Tibial nerve (tissue), 4 donors: ENCODE measurements at regions not wholly inside any gene's neighbourhood (a gene's known extent, or its start where the extent isn't known, plus 50 kb on each side); places are given as distances from the start of the nearest gene placed in this dataset.
A peak's percentile ranks its signal among the peaks of the same experiment; 100 is the strongest.

Experiments
- DNase-seq, 2 donors: peaks; one replicate each; pipeline ENCODE4 v3.0.0-alpha.2; 2019; ENCODE audit warnings: low spot score in 2 of 2
- H3K27ac ChIP-seq, 4 donors: fragments of 200-600 bp; sonication (generic) in 3 of 4; one replicate each; pipeline ENCODE4 v1.5.1; 2017 to 2019; ENCODE audit warnings: mild to moderate bottlenecking in 1 of 4
- H3K27me3 ChIP-seq, 2 donors: fragments of 200-600 bp; sonication (generic) in 1 of 2; one replicate each; pipeline versions ENCODE4 v1.5.1 to v1.6.0; 2017 to 2019
- H3K36me3 ChIP-seq, 3 donors: fragments of 200-600 bp; sonication (generic); one replicate each; pipeline ENCODE4 v1.5.1; 2018 to 2019
- H3K4me1 ChIP-seq, 4 donors: fragments of 200-600 bp; sonication (generic) in 3 of 4; one replicate each; pipeline ENCODE4 v1.5.1; 2017 to 2019
- H3K4me3 ChIP-seq, 4 donors: fragments of 200-600 bp; sonication (generic) in 3 of 4; one replicate each; pipeline ENCODE4 v1.5.1; 2017 to 2019; ENCODE audit warnings: mild to moderate bottlenecking in 1 of 4, moderate library complexity in 1 of 4
- H3K9me3 ChIP-seq, 4 donors: fragments of 200-600 bp; sonication (generic) in 3 of 4; one replicate each; pipeline ENCODE4 v1.5.1; 2017 to 2019
- EP300 ChIP-seq, 2 donors: sonication (generic); formaldehyde crosslinking; IDR thresholded peaks; one replicate each; pipeline ENCODE4 v1.6.1; 2017; ENCODE audit warnings: antibody characterized with exemption in 2 of 2, mild to moderate bottlenecking in 1 of 2
- POLR2A ChIP-seq, 2 donors: fragments of 450-650 bp; IDR thresholded peaks; one replicate each; pipeline ENCODE4 v1.6.1; 2017; ENCODE audit warnings: antibody characterized with exemption in 2 of 2, mild to moderate bottlenecking in 2 of 2, moderate library complexity in 2 of 2
- WGBS, 2 donors: methylation state at CpG; one replicate each; pipeline ENCODE4 v1.1.5; 2018; 5-methylcytosine and 5-hydroxymethylcytosine counted together
- TF ChIP-seq, protein P1 (sequence below), 5 experiments: fragments of 200-600 bp in 3 of 5; fragments of 450-650 bp in 2 of 5; sonication (generic) in 3 of 5; IDR thresholded peaks; one replicate each; pipeline ENCODE4 v1.5.1; 2016 to 2019; ENCODE audit warnings: antibody characterized with exemption in 5 of 5, mild to moderate bottlenecking in 3 of 5, moderate library complexity in 2 of 5

DNA sequence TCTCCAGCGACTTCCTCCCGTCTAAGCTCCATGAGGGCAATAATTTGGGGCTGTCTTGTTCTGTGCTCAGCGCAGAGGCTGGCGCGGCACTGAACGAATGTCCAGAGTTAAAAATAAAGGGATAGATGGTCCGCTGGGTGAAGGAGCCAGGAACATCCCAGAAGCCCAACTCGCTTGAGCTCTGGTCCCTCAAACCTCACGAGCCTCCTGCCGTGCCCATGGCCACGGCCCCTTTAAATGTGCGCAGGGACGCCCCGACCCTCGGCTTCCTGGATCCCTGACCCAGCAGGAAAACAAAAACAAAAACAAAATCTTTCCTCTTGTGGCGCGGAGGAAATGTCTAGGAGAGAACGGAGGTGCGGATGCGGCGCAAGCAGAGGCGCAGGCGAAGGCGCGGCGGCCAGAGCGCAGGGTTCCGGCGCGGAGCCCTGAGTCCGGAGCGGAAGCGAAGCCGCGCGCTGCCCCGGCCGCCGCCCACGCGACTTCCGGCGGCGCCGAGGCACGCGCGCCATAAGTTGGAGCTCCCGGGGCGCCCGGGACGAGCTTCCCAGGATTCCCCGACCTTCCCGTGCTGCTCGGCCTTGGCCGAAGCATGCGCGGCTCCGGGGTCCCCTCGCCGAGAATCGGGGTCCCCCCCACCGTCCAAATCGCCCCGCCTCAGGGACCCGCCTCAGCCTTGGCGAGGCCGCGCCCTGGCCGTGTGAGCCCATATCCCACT, 52.9 kb upstream of the WNT7A start:
- peak overlapping the region in 3 of 4 donors; percentile 21 to 49 (median 32) for H3K4me3 ChIP-seq
- H3K27ac ChIP-seq = peak overlapping the region in 1 of 4 donors; percentile 9
- 16 to 21% methylated on average over 67 of the region's 70 CpGs for WGBS, 2 donors
- H3K9me3 ChIP-seq = peaks cover 0 to 64% (median 0%) of the 10 kb centered on the region in 4 donors
- H3K27me3 ChIP-seq = no peaks in the 10 kb centered on the region
- DNase-seq = no peak
- peaks cover 0 to 5% (median 0%) of the 10 kb centered on the region in 4 donors for H3K4me1 ChIP-seq
- no peak for TF ChIP-seq EP300 (IDR thresholded peaks at IDR 0.05)
- no peak for TF ChIP-seq POLR2A (IDR thresholded peaks at IDR 0.05)
- TF ChIP-seq, protein P1, sequence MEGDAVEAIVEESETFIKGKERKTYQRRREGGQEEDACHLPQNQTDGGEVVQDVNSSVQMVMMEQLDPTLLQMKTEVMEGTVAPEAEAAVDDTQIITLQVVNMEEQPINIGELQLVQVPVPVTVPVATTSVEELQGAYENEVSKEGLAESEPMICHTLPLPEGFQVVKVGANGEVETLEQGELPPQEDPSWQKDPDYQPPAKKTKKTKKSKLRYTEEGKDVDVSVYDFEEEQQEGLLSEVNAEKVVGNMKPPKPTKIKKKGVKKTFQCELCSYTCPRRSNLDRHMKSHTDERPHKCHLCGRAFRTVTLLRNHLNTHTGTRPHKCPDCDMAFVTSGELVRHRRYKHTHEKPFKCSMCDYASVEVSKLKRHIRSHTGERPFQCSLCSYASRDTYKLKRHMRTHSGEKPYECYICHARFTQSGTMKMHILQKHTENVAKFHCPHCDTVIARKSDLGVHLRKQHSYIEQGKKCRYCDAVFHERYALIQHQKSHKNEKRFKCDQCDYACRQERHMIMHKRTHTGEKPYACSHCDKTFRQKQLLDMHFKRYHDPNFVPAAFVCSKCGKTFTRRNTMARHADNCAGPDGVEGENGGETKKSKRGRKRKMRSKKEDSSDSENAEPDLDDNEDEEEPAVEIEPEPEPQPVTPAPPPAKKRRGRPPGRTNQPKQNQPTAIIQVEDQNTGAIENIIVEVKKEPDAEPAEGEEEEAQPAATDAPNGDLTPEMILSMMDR (IDR thresholded peaks at IDR 0.05) = no peak
- H3K36me3 ChIP-seq = no peaks in the 10 kb centered on the region

DNA sequence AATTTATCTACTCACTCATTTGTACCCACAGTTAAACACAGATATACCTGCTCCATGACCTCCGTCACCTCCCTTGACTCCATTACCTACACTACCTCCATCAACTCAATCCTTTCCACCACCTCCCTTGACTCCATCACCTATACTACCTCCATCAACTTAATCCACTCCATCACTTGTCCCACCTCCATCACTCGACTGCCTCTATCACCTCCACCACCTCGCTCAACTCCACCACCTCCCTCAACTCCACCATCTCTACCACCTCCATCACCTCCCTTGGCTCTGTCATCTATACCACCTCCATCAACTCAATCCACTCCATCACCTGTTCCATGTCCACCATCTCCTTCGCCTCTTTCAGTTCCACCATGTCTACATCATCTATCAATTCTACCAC, 51.3 kb upstream of the WNT7A start:
- H3K4me3 ChIP-seq = no peak overlapping the region
- peaks cover 0 to 5% (median 0%) of the 10 kb centered on the region in 4 donors for H3K4me1 ChIP-seq
- H3K36me3 ChIP-seq = no peaks in the 10 kb centered on the region
- TF ChIP-seq EP300 (IDR thresholded peaks at IDR 0.05) (no peak), POLR2A (IDR thresholded peaks at IDR 0.05) (no peak)
- TF ChIP-seq, protein P1 (IDR thresholded peaks at IDR 0.05) = no peak
- no peak overlapping the region for H3K27ac ChIP-seq
- no peak for DNase-seq
- H3K9me3 ChIP-seq = peaks cover 0 to 74% (median 0%) of the 10 kb centered on the region in 4 donors
- no peaks in the 10 kb centered on the region for H3K27me3 ChIP-seq
- WGBS, 2 donors = 94 to 97% methylated on average over 4 of the region's 4 CpGs
